PC-3 (cell line): ENCODE measurements at regions not wholly inside any gene's neighbourhood (a gene's known extent, or its start where the extent isn't known, plus 50 kb on each side); places are given as distances from the start of the nearest gene placed in this dataset.

Experiments used
- ATAC-seq: fragments of 200-7000 bp; cut with Tn5 transposase; 2 replicates; pipeline ENCODE4 v1.9.1; 2020; ENCODE audit warnings: mild to moderate bottlenecking, moderate library complexity
- BruUV-seq: library from RNA; stranded (reverse); fragments of 400-500 nt; replicated peaks from 2 replicates; lab custom pipeline; 2021; lab: Mats Ljungman, UMichigan
- CTCF ChIA-PET: fragments of 300-600 bp; sonication (Branson Sonifier 250); formaldehyde crosslinking; loops from one replicate; lab custom pipeline; 2022; ENCODE audit warnings: antibody characterized with exemption; lab: Charles Lee
- POLR2A ChIA-PET: fragments of 300-600 bp; sonication (Branson Sonifier 250); formaldehyde crosslinking; loops from one replicate; lab custom pipeline; 2022; ENCODE audit warnings: antibody characterized with exemption; ENCODE audit not compliant: unreplicated experiment; lab: Charles Lee
- DNase-seq: peaks from one replicate; pipeline ENCODE4 v3.0.0-alpha.2; 2015
- H2AFZ ChIP-seq: fragments of 300-600 bp; sonication (generic); 2 replicates; pipeline ENCODE4 v1.6.0; 2016; ENCODE audit warnings: antibody characterized with exemption, low read length
- H3F3A ChIP-seq: fragments of 300-600 bp; sonication (generic); one replicate; pipeline ENCODE4 v1.6.0; 2017; ENCODE audit warnings: antibody characterized with exemption, low read length, control low read depth, mild to moderate bottlenecking; ENCODE audit not compliant: unreplicated experiment
- H3K27ac ChIP-seq: fragments of 300-600 bp; sonication (generic); 2 replicates; pipeline ENCODE4 v1.5.1; 2016; ENCODE audit warnings: mild to moderate bottlenecking, low read length
- H3K27me3 ChIP-seq: fragments of 300-600 bp; sonication (generic); 2 replicates; pipeline ENCODE4 v1.6.1; 2016; ENCODE audit warnings: low read length, mixed read lengths
- H3K36me3 ChIP-seq: fragments of 300-600 bp; sonication (generic); 2 replicates; pipeline ENCODE4 v1.6.1; 2016; ENCODE audit warnings: low read depth, mixed run types, low read length, mixed read lengths
- H3K4me1 ChIP-seq: fragments of 300-600 bp; sonication (generic); 2 replicates; pipeline ENCODE4 v1.5.1; 2016; ENCODE audit warnings: low read length; ENCODE audit not compliant: insufficient read depth
- H3K4me2 ChIP-seq: fragments of 300-600 bp; sonication (generic); 2 replicates; pipeline ENCODE4 v1.6.0; 2016; ENCODE audit warnings: low read length
- H3K4me3 ChIP-seq: fragments of 300-600 bp; sonication (generic); 2 replicates; pipeline ENCODE4 v1.5.1; 2016; ENCODE audit warnings: mild to moderate bottlenecking, low read length, mixed read lengths
- H3K79me2 ChIP-seq: fragments of 300-600 bp; sonication (generic); 2 replicates; pipeline ENCODE4 v1.6.1; 2017; ENCODE audit warnings: low read length, mixed read lengths
- H3K9ac ChIP-seq: fragments of 300-600 bp; sonication (generic); 2 replicates; pipeline ENCODE4 v1.6.0; 2016; ENCODE audit warnings: mild to moderate bottlenecking, low read length
- H3K9me2 ChIP-seq: fragments of 300-600 bp; sonication (generic); replicated peaks from 2 replicates; pipeline ENCODE4 v1.6.1; 2016; ENCODE audit warnings: mixed run types, low read length, mixed read lengths
- H3K9me3 ChIP-seq: fragments of 300-600 bp; sonication (generic); 2 replicates; pipeline ENCODE4 v1.6.1; 2016; ENCODE audit warnings: low read length, mixed read lengths
- H4K20me1 ChIP-seq: fragments of 300-600 bp; sonication (generic); 2 replicates; pipeline ENCODE4 v1.6.1; 2016; ENCODE audit warnings: low read length, mixed read lengths
- EZH2 ChIP-seq: fragments of 300-600 bp; sonication (generic); IDR thresholded peaks from one replicate; pipeline ENCODE4 v1.6.1; 2017; ENCODE audit warnings: antibody characterized with exemption, mild to moderate bottlenecking, low read length; ENCODE audit not compliant: unreplicated experiment
- EZH2phosphoT487 ChIP-seq: fragments of 300-600 bp; sonication (generic); IDR thresholded peaks from 2 replicates; pipeline ENCODE4 v1.6.1; 2018; ENCODE audit warnings: mild to moderate bottlenecking, antibody characterized with exemption, low read length, borderline replicate concordance
- intact Hi-C: fragments of 100-400 bp; cut with micrococcal nuclease; formaldehyde crosslinking; loops from 2 replicates; pipeline ENCODE4 v1.9.0; 2023
- TF ChIP-seq, protein P1 (sequence below): fragments of 300-600 bp; sonication (generic); conservative IDR thresholded peaks from 2 replicates; pipeline ENCODE4 v1.5.1; 2017; ENCODE audit warnings: antibody characterized with exemption, low read depth, mild to moderate bottlenecking, low read length

- intact Hi-C loops, result loop anchor here (5.0 kb wide), 1 partner anchor 83 kb away; no protein-coding TSS in a partner anchor
- Histone ChIP-seq H3K9ac (no peak overlapping the region), H3K4me2 (peak overlapping the region; percentile 9; the same call in 1 of the 2 replicates), H3K79me2 (no peaks in the 10 kb centered on the region), H3K27me3 (no peaks in the 10 kb centered on the region), H3K9me3 (no peaks in the 10 kb centered on the region), H3K9me2 (no peaks in the 10 kb centered on the region), H3K4me3 (no peak overlapping the region), H3F3A (no peaks in the 10 kb centered on the region), H2AFZ (no peak overlapping the region), H3K36me3 (no peaks in the 10 kb centered on the region), H4K20me1 (no peaks in the 10 kb centered on the region), H3K4me1 (peaks cover 31% of the 10 kb centered on the region), H3K27ac (peak overlapping the region; percentile 49)
- TF ChIP-seq EZH2 (no peak), EZH2phosphoT487 (no peak)
- TF ChIP-seq, protein P1, sequence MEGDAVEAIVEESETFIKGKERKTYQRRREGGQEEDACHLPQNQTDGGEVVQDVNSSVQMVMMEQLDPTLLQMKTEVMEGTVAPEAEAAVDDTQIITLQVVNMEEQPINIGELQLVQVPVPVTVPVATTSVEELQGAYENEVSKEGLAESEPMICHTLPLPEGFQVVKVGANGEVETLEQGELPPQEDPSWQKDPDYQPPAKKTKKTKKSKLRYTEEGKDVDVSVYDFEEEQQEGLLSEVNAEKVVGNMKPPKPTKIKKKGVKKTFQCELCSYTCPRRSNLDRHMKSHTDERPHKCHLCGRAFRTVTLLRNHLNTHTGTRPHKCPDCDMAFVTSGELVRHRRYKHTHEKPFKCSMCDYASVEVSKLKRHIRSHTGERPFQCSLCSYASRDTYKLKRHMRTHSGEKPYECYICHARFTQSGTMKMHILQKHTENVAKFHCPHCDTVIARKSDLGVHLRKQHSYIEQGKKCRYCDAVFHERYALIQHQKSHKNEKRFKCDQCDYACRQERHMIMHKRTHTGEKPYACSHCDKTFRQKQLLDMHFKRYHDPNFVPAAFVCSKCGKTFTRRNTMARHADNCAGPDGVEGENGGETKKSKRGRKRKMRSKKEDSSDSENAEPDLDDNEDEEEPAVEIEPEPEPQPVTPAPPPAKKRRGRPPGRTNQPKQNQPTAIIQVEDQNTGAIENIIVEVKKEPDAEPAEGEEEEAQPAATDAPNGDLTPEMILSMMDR, result no peak
- ATAC-seq (peak; percentile 56), DNase-seq (peak; percentile 33)
- CTCF ChIA-PET, result no interaction called here
- BruUV-seq, result no TSS peak
- POLR2A ChIA-PET, result no interaction called here
These were observed 652.2 kb upstream of the WWC1 start for GRCh38 chr5:167639273-167639672.

DNA sequence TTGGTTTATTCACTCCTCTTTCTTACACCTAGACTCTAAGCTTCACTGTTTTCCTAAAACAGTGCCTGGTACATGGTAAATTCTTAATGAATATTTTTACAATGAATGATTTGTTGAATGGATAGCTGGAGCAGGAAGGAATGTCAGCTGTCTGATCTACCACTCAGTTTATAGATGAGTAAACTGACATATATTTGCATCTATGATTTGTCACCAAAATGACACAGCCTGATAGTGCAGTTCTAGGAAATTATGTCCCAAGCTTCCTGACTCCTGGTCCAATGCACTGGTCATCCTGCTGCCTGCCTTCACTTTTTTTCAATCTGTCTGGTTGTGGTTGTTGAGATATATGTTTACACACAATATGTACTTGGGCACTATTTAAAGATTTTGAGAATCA lies 651.7 kb upstream of the WWC1 start:
- H3K9ac ChIP-seq, result no peak overlapping the region
- peak overlapping the region; percentile 49 for H3K27ac ChIP-seq
- peaks cover 31% of the 10 kb centered on the region for H3K4me1 ChIP-seq
- no peaks in the 10 kb centered on the region for H3K27me3 ChIP-seq
- no peak overlapping the region for H3K4me3 ChIP-seq
- BruUV-seq, result no TSS peak
- intact Hi-C loops, result loop anchor here (5.0 kb wide), 1 partner anchor 83 kb away; no protein-coding TSS in a partner anchor
- H3K36me3 ChIP-seq, result no peaks in the 10 kb centered on the region
- no peaks in the 10 kb centered on the region for H3K9me2 ChIP-seq
- no peak for TF ChIP-seq EZH2phosphoT487
- no peak for TF ChIP-seq EZH2
- TF ChIP-seq, protein P1, result no peak
- no peaks in the 10 kb centered on the region for H4K20me1 ChIP-seq
- H3K4me2 ChIP-seq, result peak overlapping the region; percentile 9; the same call in 1 of the 2 replicates
- ATAC-seq (peak; percentile 77), DNase-seq (peak; percentile 64)
- H3K9me3 ChIP-seq, result no peaks in the 10 kb centered on the region
- ChIA-PET CTCF (interaction anchor here (0.6 kb wide), 1 partner anchor 120 kb away, joined by 3 read pairs; no protein-coding TSS in a partner anchor), POLR2A (no interaction called here)
- no peak overlapping the region for H2AFZ ChIP-seq
- H3K79me2 ChIP-seq, result no peaks in the 10 kb centered on the region
- no peaks in the 10 kb centered on the region for H3F3A ChIP-seq

DNA sequence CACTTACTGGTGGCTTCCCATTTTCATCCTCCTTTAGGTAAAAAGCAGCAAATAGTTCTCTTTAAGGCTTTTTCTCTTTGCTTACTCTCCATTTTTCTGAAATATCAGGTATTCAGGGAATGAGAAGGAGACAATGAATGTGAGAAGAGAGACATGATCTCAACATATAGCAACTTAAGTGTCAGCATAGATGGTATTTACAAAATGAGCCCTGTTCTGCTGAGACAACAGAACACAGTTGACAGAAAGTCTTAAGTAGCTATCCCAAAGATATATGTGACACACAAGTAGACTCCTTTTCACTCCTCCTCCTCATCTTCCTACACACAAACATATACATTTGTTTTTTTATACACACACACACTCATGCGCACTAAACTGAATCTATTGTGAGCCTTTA lies 649.3 kb upstream of the WWC1 start:
- H3K27me3 ChIP-seq, result no peaks in the 10 kb centered on the region
- DNase-seq (no peak), ATAC-seq (no peak)
- H3F3A ChIP-seq, result no peaks in the 10 kb centered on the region
- CTCF ChIA-PET, result no interaction called here
- H3K36me3 ChIP-seq, result no peaks in the 10 kb centered on the region
- H3K4me3 ChIP-seq, result no peak overlapping the region
- H2AFZ ChIP-seq, result no peak overlapping the region
- peaks cover 31% of the 10 kb centered on the region for H3K4me1 ChIP-seq
- H3K4me2 ChIP-seq, result no peak overlapping the region
- H3K27ac ChIP-seq, result no peak overlapping the region
- no peaks in the 10 kb centered on the region for H4K20me1 ChIP-seq
- H3K9me3 ChIP-seq, result no peaks in the 10 kb centered on the region
- H3K9me2 ChIP-seq, result no peaks in the 10 kb centered on the region
- BruUV-seq, result no TSS peak
- TF ChIP-seq, protein P1, result no peak
- TF ChIP-seq EZH2phosphoT487 (no peak), EZH2 (no peak)
- intact Hi-C loops, result no loop called here
- H3K9ac ChIP-seq, result no peak overlapping the region
- H3K79me2 ChIP-seq, result no peaks in the 10 kb centered on the region
- POLR2A ChIA-PET, result no interaction called here
